ENCODE measurements at regions not wholly inside any gene's neighbourhood (a gene's known extent, or its start where the extent isn't known, plus 50 kb on each side); places are given as distances from the start of the nearest gene placed in this dataset.

GRCh38 chr20:23206995-23207394 is 120.9 kb upstream of the CD93 start:
- no peak overlapping the region for H3K27ac ChIP-seq (ENCODE audit: extremely low read depth, low read depth, low read length)
- no peaks in the 10 kb centered on the region for H3K4me1 ChIP-seq (ENCODE audit: control insufficient read depth, insufficient read depth, low read length)
- H3K4me3 ChIP-seq (ENCODE audit: low read depth, low read length) = no peak overlapping the region
- H3K9me3 ChIP-seq (ENCODE audit: control insufficient read depth, insufficient read depth, low read depth, low read length) = no peaks in the 10 kb centered on the region
- ChIA-PET POLR2A (no interaction called here), CTCF (interaction anchor here (1.1 kb wide), 1 partner anchor 28 kb away, joined by 3 read pairs; no protein-coding TSS in a partner anchor)
- no peaks in the 10 kb centered on the region for H3K36me3 ChIP-seq (ENCODE audit: control insufficient read depth in 2 of 2, insufficient read depth in 1 of 2, low read length in 2 of 2)
- no peak for TF ChIP-seq PBX3 (CRISPR knock-in tag; IDR thresholded peaks at IDR 0.05)
- TF ChIP-seq SP2 (tag by site-specific recombination; IDR thresholded peaks at IDR 0.05) = no peak
- no peak for TF ChIP-seq ZNF362 (tag by site-specific recombination; IDR thresholded peaks at IDR 0.05)
- no peak for TF ChIP-seq ZIC2 (tag by site-specific recombination; IDR thresholded peaks at IDR 0.05)
- TF ChIP-seq ZNF548 (tag by site-specific recombination; IDR thresholded peaks at IDR 0.05) = no peak
- no peak for TF ChIP-seq ZNF26 (tag by site-specific recombination; IDR thresholded peaks at IDR 0.05)
- no peak for TF ChIP-seq ZNF677 (tag by site-specific recombination; IDR thresholded peaks at IDR 0.05)
- no peak for TF ChIP-seq ZNF184 (tag by site-specific recombination; IDR thresholded peaks at IDR 0.05)
- TF ChIP-seq ZNF280D (tag by site-specific recombination; IDR thresholded peaks at IDR 0.05) = no peak
- TF ChIP-seq ZNF561 (tag by site-specific recombination; IDR thresholded peaks at IDR 0.05; ENCODE audit: borderline replicate concordance) = no peak
- no peak for TF ChIP-seq ZSCAN18 (tag by site-specific recombination; IDR thresholded peaks at IDR 0.05)
- no peak for TF ChIP-seq ZNF768 (tag by site-specific recombination; IDR thresholded peaks at IDR 0.05)
- no peak for TF ChIP-seq KLF17 (tag by site-specific recombination; IDR thresholded peaks at IDR 0.05)
- no peak for TF ChIP-seq PRDM10 (tag by site-specific recombination; IDR thresholded peaks at IDR 0.05)
- no peak for TF ChIP-seq ZNF610 (tag by site-specific recombination; IDR thresholded peaks at IDR 0.05; ENCODE audit: borderline replicate concordance)
- TF ChIP-seq GLIS2 (tag by site-specific recombination; IDR thresholded peaks at IDR 0.05) = no peak
- no peak for TF ChIP-seq ZNF157 (tag by site-specific recombination; IDR thresholded peaks at IDR 0.05)
- no peak for TF ChIP-seq OSR2 (tag by site-specific recombination; IDR thresholded peaks at IDR 0.05)
